Ascending aorta (tissue), 2 donors: ENCODE measurements at regions not wholly inside any gene's neighbourhood (a gene's known extent, or its start where the extent isn't known, plus 50 kb on each side); places are given as distances from the start of the nearest gene placed in this dataset.

Experiments
- DNase-seq, 2 donors: peaks; one replicate each; pipeline ENCODE4 v3.0.0-alpha.2; 2019; ENCODE audit warnings: low spot score in 2 of 2
- H3K27ac ChIP-seq, 2 donors: fragments of 200-600 bp; sonication (generic); one replicate each; pipeline ENCODE4 v1.5.1; 2016 to 2017; ENCODE audit warnings: mild to moderate bottlenecking in 1 of 2
- H3K27me3 ChIP-seq: fragments of 200-600 bp; sonication (generic); one replicate; pipeline ENCODE4 v1.5.1; 2017
- H3K36me3 ChIP-seq, 2 donors: fragments of 200-600 bp; sonication (generic); one replicate each; pipeline ENCODE4 v1.5.1; 2016
- H3K4me1 ChIP-seq, 2 donors: fragments of 200-600 bp; sonication (generic); one replicate each; pipeline ENCODE4 v1.5.1; 2016 to 2017; ENCODE audit warnings: mild to moderate bottlenecking in 1 of 2
- H3K4me3 ChIP-seq, 2 donors: fragments of 200-600 bp; sonication (generic); one replicate each; pipeline ENCODE4 v1.5.1; 2016 to 2017; ENCODE audit warnings: mild to moderate bottlenecking in 1 of 2
- H3K9me3 ChIP-seq, 2 donors: fragments of 200-600 bp; sonication (generic); one replicate each; pipeline ENCODE4 v1.5.1; 2016
- intact Hi-C: fragments of 100-400 bp; cut with DNase I; formaldehyde crosslinking; loops from one replicate; pipeline ENCODE4 v1.15.1; 2023
- TF ChIP-seq, protein P1 (sequence below), 3 experiments: fragments of 200-600 bp in 2 of 3; fragments of 450-650 bp in 1 of 3; sonication (generic) in 2 of 3; IDR thresholded peaks; one replicate each; pipeline ENCODE4 v1.5.1; 2016 to 2019; ENCODE audit warnings: antibody characterized with exemption in 3 of 3, mild to moderate bottlenecking in 1 of 3, moderate library complexity in 1 of 3

DNA sequence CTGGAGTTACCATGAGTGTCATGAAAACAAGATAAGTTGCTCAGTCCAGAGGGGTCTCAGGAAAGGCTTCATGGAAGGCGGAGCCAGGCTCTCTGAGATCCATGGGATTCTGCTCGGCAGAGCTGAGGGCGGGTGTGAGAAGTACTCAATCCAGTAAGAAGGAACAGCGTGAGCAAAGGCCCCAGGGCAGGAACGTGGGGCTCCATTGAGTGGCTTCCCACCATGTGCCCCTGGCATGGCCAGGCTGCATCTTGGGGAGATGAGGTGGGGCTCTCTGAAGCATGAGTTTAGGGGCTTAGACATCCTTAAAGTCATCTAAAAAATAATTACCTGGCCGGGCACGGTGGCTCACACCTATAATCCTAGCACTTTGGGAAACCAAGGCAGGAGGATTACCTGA, 58.0 kb downstream of the ARL6IP4 start:
- Histone ChIP-seq H3K27ac (no peak overlapping the region), H3K27me3 (no peaks in the 10 kb centered on the region), H3K4me3 (no peak overlapping the region), H3K4me1 (no peaks in the 10 kb centered on the region), H3K36me3 (peaks cover 0 to 7% of the 10 kb centered on the region in 2 donors), H3K9me3 (no peaks in the 10 kb centered on the region)
- TF ChIP-seq, protein P1, sequence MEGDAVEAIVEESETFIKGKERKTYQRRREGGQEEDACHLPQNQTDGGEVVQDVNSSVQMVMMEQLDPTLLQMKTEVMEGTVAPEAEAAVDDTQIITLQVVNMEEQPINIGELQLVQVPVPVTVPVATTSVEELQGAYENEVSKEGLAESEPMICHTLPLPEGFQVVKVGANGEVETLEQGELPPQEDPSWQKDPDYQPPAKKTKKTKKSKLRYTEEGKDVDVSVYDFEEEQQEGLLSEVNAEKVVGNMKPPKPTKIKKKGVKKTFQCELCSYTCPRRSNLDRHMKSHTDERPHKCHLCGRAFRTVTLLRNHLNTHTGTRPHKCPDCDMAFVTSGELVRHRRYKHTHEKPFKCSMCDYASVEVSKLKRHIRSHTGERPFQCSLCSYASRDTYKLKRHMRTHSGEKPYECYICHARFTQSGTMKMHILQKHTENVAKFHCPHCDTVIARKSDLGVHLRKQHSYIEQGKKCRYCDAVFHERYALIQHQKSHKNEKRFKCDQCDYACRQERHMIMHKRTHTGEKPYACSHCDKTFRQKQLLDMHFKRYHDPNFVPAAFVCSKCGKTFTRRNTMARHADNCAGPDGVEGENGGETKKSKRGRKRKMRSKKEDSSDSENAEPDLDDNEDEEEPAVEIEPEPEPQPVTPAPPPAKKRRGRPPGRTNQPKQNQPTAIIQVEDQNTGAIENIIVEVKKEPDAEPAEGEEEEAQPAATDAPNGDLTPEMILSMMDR (IDR thresholded peaks at IDR 0.05), result no peak
- intact Hi-C loops, result no loop called here
- no peak for DNase-seq

DNA sequence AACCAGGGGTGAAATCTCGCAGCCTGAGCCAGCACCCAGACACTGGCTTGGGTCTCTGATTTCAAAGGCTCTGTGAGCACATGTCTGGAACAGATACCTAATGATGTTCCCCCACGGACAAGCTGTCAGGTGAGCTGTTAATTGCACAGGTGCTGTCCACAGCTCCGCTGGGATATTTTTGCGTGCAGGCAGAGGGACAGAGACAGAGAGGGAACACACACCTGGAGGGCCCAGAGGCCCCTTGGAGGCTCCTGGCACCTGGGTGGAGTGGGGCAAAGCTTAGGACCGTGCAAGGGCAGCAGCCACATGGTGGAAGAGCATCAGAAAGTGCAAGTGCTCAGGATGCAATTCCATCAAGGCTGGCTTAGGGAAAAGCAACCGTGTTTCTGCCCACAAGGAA, 57.3 kb downstream of the ARL6IP4 start:
- intact Hi-C loops, result no loop called here
- H3K27ac ChIP-seq, result no peak overlapping the region
- peaks cover 0 to 14% of the 10 kb centered on the region in 2 donors for H3K36me3 ChIP-seq
- no peak overlapping the region for H3K4me3 ChIP-seq
- H3K9me3 ChIP-seq, result no peaks in the 10 kb centered on the region
- TF ChIP-seq, protein P1 (IDR thresholded peaks at IDR 0.05), result no peak
- no peaks in the 10 kb centered on the region for H3K4me1 ChIP-seq
- no peaks in the 10 kb centered on the region for H3K27me3 ChIP-seq
- DNase-seq, result no peak

DNA sequence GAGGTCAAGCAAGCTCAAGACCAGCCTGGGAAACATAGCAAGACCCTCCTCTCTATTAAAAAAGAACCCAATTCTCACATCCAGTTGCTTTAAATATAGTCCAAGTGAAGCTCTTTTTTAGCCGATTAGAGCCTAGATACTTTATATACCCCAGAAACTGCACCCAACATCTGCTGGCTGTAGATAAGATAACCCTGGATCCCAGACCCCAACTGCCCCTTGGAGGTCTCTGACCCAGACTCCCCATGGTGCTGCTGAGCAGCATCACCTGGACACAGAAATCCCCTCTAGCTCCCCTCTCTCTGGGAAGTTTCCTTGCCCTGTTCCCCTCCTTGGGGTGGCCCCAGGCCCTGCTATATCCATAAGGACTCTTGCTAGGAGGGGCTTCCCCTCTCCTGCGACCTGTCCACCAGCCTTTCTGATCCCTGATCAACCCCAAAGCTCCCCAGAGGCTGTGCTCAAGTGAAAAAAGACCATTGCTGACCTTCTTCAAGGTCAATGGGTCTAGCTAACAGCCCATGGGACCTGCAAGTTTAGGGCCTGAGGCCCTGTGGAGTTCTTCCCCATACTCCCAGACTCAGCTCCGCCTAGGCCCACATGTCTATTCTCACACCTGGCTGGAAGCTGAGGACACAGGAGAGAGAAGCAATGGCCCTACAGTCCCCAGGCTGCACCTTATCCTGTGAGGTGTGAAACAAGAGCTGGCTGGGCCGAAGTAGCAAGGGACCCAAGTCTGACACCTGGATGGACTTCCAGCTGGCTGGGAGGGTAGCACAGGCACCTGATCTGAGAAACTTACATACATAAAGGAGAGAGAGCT, 56.2 kb downstream of the ARL6IP4 start:
- Histone ChIP-seq H3K27me3 (no peaks in the 10 kb centered on the region), H3K4me3 (no peak overlapping the region), H3K9me3 (no peaks in the 10 kb centered on the region), H3K36me3 (peaks cover 0 to 18% of the 10 kb centered on the region in 2 donors), H3K27ac (no peak overlapping the region), H3K4me1 (no peaks in the 10 kb centered on the region)
- no peak for DNase-seq
- TF ChIP-seq, protein P1 (IDR thresholded peaks at IDR 0.05), result no peak
- intact Hi-C loops, result no loop called here

DNA sequence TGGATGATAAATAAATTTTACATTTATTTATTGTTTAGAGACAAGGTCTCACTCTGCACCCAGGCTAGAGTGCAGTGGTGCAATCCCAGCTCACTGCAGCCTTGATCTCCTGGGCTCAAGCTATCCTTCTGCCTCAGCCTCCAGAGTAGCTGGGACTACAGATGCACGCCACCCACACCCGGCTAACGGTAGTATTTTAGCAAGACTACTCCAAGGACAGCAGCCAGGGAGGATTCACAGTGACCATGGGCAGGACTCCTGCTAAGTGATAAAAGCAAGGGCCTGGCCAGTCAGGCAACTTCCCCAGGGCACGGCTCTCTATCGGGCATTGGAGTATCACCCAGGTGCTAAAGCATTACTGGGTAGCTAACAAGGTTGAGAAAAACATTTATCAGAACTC, 55.4 kb downstream of the ARL6IP4 start:
- Histone ChIP-seq H3K27me3 (no peaks in the 10 kb centered on the region), H3K36me3 (peaks cover 0 to 21% of the 10 kb centered on the region in 2 donors), H3K4me3 (no peak overlapping the region), H3K4me1 (no peaks in the 10 kb centered on the region), H3K27ac (no peak overlapping the region), H3K9me3 (no peaks in the 10 kb centered on the region)
- DNase-seq, result no peak
- TF ChIP-seq, protein P1 (IDR thresholded peaks at IDR 0.05), result no peak
- intact Hi-C loops, result no loop called here

DNA sequence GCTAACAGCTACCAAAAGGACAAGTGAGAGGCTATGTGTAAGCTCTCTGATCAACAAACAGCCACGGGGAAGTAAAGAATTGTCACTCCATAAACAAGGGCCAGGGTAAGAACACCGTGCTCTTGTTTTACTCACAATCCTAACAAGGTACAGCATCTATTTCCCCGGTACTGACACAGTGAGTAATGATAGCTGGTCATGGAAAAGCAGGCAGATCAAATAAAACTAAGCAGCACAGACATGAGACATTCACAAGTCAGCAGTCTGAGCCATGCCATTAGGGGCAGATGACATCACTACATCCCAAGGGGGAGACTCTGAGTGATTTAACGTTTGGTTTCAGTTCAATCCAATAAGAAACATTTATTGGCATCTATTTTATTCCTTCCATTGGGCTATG, 54.4 kb downstream of the ARL6IP4 start:
- H3K36me3 ChIP-seq, result peaks cover 4 to 21% of the 10 kb centered on the region in 2 donors
- intact Hi-C loops, result no loop called here
- no peaks in the 10 kb centered on the region for H3K9me3 ChIP-seq
- no peaks in the 10 kb centered on the region for H3K27me3 ChIP-seq
- H3K4me3 ChIP-seq, result no peak overlapping the region
- no peak for DNase-seq
- H3K27ac ChIP-seq, result no peak overlapping the region
- TF ChIP-seq, protein P1 (IDR thresholded peaks at IDR 0.05), result no peak
- H3K4me1 ChIP-seq, result no peaks in the 10 kb centered on the region
